PC-3 (cell line): ENCODE measurements at regions not wholly inside any gene's neighbourhood (a gene's known extent, or its start where the extent isn't known, plus 50 kb on each side); places are given as distances from the start of the nearest gene placed in this dataset.
A peak's percentile ranks its signal among the peaks of the same experiment; 100 is the strongest.

Experiments used
- ATAC-seq: fragments of 200-7000 bp; cut with Tn5 transposase; 2 replicates; pipeline ENCODE4 v1.9.1; 2020; ENCODE audit warnings: mild to moderate bottlenecking, moderate library complexity
- BruUV-seq: library from RNA; stranded (reverse); fragments of 400-500 nt; replicated peaks from 2 replicates; lab custom pipeline; 2021; lab: Mats Ljungman, UMichigan
- CTCF ChIA-PET: fragments of 300-600 bp; sonication (Branson Sonifier 250); formaldehyde crosslinking; loops from one replicate; lab custom pipeline; 2022; ENCODE audit warnings: antibody characterized with exemption; lab: Charles Lee
- POLR2A ChIA-PET: fragments of 300-600 bp; sonication (Branson Sonifier 250); formaldehyde crosslinking; loops from one replicate; lab custom pipeline; 2022; ENCODE audit warnings: antibody characterized with exemption; ENCODE audit not compliant: unreplicated experiment; lab: Charles Lee
- DNase-seq: peaks from one replicate; pipeline ENCODE4 v3.0.0-alpha.2; 2015
- H2AFZ ChIP-seq: fragments of 300-600 bp; sonication (generic); 2 replicates; pipeline ENCODE4 v1.6.0; 2016; ENCODE audit warnings: antibody characterized with exemption, low read length
- H3F3A ChIP-seq: fragments of 300-600 bp; sonication (generic); one replicate; pipeline ENCODE4 v1.6.0; 2017; ENCODE audit warnings: antibody characterized with exemption, low read length, control low read depth, mild to moderate bottlenecking; ENCODE audit not compliant: unreplicated experiment
- H3K27ac ChIP-seq: fragments of 300-600 bp; sonication (generic); 2 replicates; pipeline ENCODE4 v1.5.1; 2016; ENCODE audit warnings: mild to moderate bottlenecking, low read length
- H3K27me3 ChIP-seq: fragments of 300-600 bp; sonication (generic); 2 replicates; pipeline ENCODE4 v1.6.1; 2016; ENCODE audit warnings: low read length, mixed read lengths
- H3K36me3 ChIP-seq: fragments of 300-600 bp; sonication (generic); 2 replicates; pipeline ENCODE4 v1.6.1; 2016; ENCODE audit warnings: low read depth, mixed run types, low read length, mixed read lengths
- H3K4me1 ChIP-seq: fragments of 300-600 bp; sonication (generic); 2 replicates; pipeline ENCODE4 v1.5.1; 2016; ENCODE audit warnings: low read length; ENCODE audit not compliant: insufficient read depth
- H3K4me2 ChIP-seq: fragments of 300-600 bp; sonication (generic); 2 replicates; pipeline ENCODE4 v1.6.0; 2016; ENCODE audit warnings: low read length
- H3K4me3 ChIP-seq: fragments of 300-600 bp; sonication (generic); 2 replicates; pipeline ENCODE4 v1.5.1; 2016; ENCODE audit warnings: mild to moderate bottlenecking, low read length, mixed read lengths
- H3K79me2 ChIP-seq: fragments of 300-600 bp; sonication (generic); 2 replicates; pipeline ENCODE4 v1.6.1; 2017; ENCODE audit warnings: low read length, mixed read lengths
- H3K9ac ChIP-seq: fragments of 300-600 bp; sonication (generic); 2 replicates; pipeline ENCODE4 v1.6.0; 2016; ENCODE audit warnings: mild to moderate bottlenecking, low read length
- H3K9me2 ChIP-seq: fragments of 300-600 bp; sonication (generic); replicated peaks from 2 replicates; pipeline ENCODE4 v1.6.1; 2016; ENCODE audit warnings: mixed run types, low read length, mixed read lengths
- H3K9me3 ChIP-seq: fragments of 300-600 bp; sonication (generic); 2 replicates; pipeline ENCODE4 v1.6.1; 2016; ENCODE audit warnings: low read length, mixed read lengths
- H4K20me1 ChIP-seq: fragments of 300-600 bp; sonication (generic); 2 replicates; pipeline ENCODE4 v1.6.1; 2016; ENCODE audit warnings: low read length, mixed read lengths
- EZH2 ChIP-seq: fragments of 300-600 bp; sonication (generic); IDR thresholded peaks from one replicate; pipeline ENCODE4 v1.6.1; 2017; ENCODE audit warnings: antibody characterized with exemption, mild to moderate bottlenecking, low read length; ENCODE audit not compliant: unreplicated experiment
- EZH2phosphoT487 ChIP-seq: fragments of 300-600 bp; sonication (generic); IDR thresholded peaks from 2 replicates; pipeline ENCODE4 v1.6.1; 2018; ENCODE audit warnings: mild to moderate bottlenecking, antibody characterized with exemption, low read length, borderline replicate concordance
- intact Hi-C: fragments of 100-400 bp; cut with micrococcal nuclease; formaldehyde crosslinking; loops from 2 replicates; pipeline ENCODE4 v1.9.0; 2023
- TF ChIP-seq, protein P1 (sequence below): fragments of 300-600 bp; sonication (generic); conservative IDR thresholded peaks from 2 replicates; pipeline ENCODE4 v1.5.1; 2017; ENCODE audit warnings: antibody characterized with exemption, low read depth, mild to moderate bottlenecking, low read length

DNA sequence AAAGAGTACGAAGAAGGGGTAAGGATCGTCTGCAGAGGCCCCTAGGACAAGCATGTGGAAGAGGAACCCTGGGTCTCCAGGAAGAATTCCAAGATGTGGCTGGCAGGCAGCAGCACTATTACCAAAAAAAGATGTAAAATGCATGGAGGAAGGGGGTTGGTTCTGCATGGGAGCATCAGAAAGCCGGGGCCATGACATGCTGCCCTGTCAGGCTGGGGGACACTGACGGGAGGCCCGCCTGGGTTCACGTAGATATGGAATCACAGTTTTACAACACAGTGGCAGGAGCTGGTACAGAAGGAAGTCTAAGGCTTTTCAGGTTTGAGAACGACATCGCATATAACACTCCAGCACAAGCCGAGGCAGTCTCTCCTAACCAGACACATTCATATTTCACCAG is 150.0 kb upstream of the GSC start:
- CTCF ChIA-PET: no interaction called here
- Histone ChIP-seq H3K4me2 (no peak overlapping the region), H3K9ac (no peak overlapping the region), H3K27ac (no peak overlapping the region), H3K79me2 (no peaks in the 10 kb centered on the region), H3K4me3 (no peak overlapping the region), H3K27me3 (peaks cover 12% of the 10 kb centered on the region), H2AFZ (no peak overlapping the region), H3K36me3 (no peaks in the 10 kb centered on the region), H4K20me1 (no peaks in the 10 kb centered on the region), H3K4me1 (no peaks in the 10 kb centered on the region), H3F3A (no peaks in the 10 kb centered on the region), H3K9me3 (no peaks in the 10 kb centered on the region), H3K9me2 (no peaks in the 10 kb centered on the region)
- no TSS peak for BruUV-seq
- DNase-seq: no peak
- intact Hi-C loops: no loop called here
- TF ChIP-seq, protein P1, sequence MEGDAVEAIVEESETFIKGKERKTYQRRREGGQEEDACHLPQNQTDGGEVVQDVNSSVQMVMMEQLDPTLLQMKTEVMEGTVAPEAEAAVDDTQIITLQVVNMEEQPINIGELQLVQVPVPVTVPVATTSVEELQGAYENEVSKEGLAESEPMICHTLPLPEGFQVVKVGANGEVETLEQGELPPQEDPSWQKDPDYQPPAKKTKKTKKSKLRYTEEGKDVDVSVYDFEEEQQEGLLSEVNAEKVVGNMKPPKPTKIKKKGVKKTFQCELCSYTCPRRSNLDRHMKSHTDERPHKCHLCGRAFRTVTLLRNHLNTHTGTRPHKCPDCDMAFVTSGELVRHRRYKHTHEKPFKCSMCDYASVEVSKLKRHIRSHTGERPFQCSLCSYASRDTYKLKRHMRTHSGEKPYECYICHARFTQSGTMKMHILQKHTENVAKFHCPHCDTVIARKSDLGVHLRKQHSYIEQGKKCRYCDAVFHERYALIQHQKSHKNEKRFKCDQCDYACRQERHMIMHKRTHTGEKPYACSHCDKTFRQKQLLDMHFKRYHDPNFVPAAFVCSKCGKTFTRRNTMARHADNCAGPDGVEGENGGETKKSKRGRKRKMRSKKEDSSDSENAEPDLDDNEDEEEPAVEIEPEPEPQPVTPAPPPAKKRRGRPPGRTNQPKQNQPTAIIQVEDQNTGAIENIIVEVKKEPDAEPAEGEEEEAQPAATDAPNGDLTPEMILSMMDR: no peak
- TF ChIP-seq EZH2 (no peak), EZH2phosphoT487 (no peak)
- ATAC-seq: no peak
- POLR2A ChIA-PET: no interaction called here

- peak; percentile 50 for DNase-seq
- intact Hi-C loops: no loop called here
- Histone ChIP-seq H3K9me3 (no peaks in the 10 kb centered on the region), H3K27me3 (peaks cover 12% of the 10 kb centered on the region), H3K79me2 (no peaks in the 10 kb centered on the region), H3K4me1 (no peaks in the 10 kb centered on the region), H3F3A (no peaks in the 10 kb centered on the region), H3K9me2 (no peaks in the 10 kb centered on the region), H2AFZ (no peak overlapping the region), H3K36me3 (no peaks in the 10 kb centered on the region), H3K4me3 (no peak overlapping the region), H3K4me2 (no peak overlapping the region), H4K20me1 (no peaks in the 10 kb centered on the region), H3K9ac (no peak overlapping the region), H3K27ac (no peak overlapping the region)
- BruUV-seq: no TSS peak
- no peak for ATAC-seq
- ChIA-PET POLR2A (no interaction called here), CTCF (no interaction called here)
- TF ChIP-seq EZH2phosphoT487: no peak
- TF ChIP-seq, protein P1: no peak
- no peak for TF ChIP-seq EZH2
Measured at GRCh38 chr14:94918896-94919295, 149.0 kb upstream of the GSC start.

DNA sequence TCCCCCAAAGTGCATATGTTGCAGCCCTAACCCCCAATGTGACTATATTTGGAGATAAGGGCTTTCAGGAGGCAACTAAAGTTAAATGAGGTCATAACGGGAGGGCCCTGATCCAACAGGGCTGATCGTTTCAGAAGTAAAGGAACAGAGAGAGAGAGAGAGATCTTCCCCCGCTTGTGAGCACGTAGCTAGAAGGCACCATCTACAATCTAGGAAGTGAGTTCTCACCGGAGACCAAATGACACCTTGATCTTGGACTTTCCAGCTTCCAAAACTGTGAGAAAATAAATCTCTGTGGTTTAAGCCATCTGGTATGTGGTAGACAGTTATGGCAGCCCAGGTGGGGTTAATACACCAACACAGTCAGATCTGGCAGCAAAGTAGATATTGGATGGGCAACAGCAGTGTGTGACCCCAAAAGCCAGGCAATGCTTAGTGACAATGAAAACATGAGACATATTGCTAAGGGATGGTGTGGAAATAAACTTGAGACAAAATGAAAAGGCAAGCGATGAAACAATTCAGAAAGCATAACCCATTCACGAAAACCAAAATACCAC is 147.2 kb upstream of the GSC start:
- CTCF ChIA-PET: no interaction called here
- Histone ChIP-seq H3K79me2 (no peaks in the 10 kb centered on the region), H3K27me3 (peaks cover 12% of the 10 kb centered on the region), H3K9ac (no peak overlapping the region), H3K4me2 (no peak overlapping the region), H3K9me2 (no peaks in the 10 kb centered on the region), H3F3A (no peaks in the 10 kb centered on the region), H4K20me1 (no peaks in the 10 kb centered on the region), H2AFZ (no peak overlapping the region), H3K36me3 (no peaks in the 10 kb centered on the region), H3K4me1 (no peaks in the 10 kb centered on the region), H3K9me3 (no peaks in the 10 kb centered on the region), H3K4me3 (no peak overlapping the region), H3K27ac (no peak overlapping the region)
- ATAC-seq (no peak), DNase-seq (no peak)
- BruUV-seq: no TSS peak
- TF ChIP-seq EZH2phosphoT487 (no peak), EZH2 (no peak)
- TF ChIP-seq, protein P1: no peak
- POLR2A ChIA-PET: no interaction called here
- intact Hi-C loops: no loop called here
